MV-4-11 (cell line): ENCODE measurements at regions not wholly inside any gene's neighbourhood (a gene's known extent, or its start where the extent isn't known, plus 50 kb on each side); places are given as distances from the start of the nearest gene placed in this dataset.

ENCODE experiments used
- DNase-seq: peaks from one replicate; lab custom pipeline; 2025; lab: John Stamatoyannopoulos, UW

- no peak for DNase-seq
Observed at GRCh38 chr6:157772820-157773219, 50.2 kb upstream of the SNX9 start.
